Sigmoid colon (tissue), 4 donors: ENCODE measurements at regions not wholly inside any gene's neighbourhood (a gene's known extent, or its start where the extent isn't known, plus 50 kb on each side); places are given as distances from the start of the nearest gene placed in this dataset.

ENCODE experiments used
- CTCF ChIP-seq, 4 experiments: fragments of 450-650 bp in 3 of 4; fragments of 200-600 bp in 1 of 4; IDR thresholded peaks; one replicate each; pipeline ENCODE4 v1.5.1; 2016 to 2019; ENCODE audit warnings: antibody characterized with exemption in 4 of 4, mild to moderate bottlenecking in 3 of 4, moderate library complexity in 2 of 4
- EP300 ChIP-seq, 4 donors: sonication (generic); formaldehyde crosslinking; IDR thresholded peaks; one replicate each; pipeline ENCODE4 v1.6.1; 2017; ENCODE audit warnings: antibody characterized with exemption in 4 of 4
- POLR2A ChIP-seq, 2 donors: fragments of 450-650 bp; IDR thresholded peaks; one replicate each; pipeline ENCODE4 v1.6.1; 2016; ENCODE audit warnings: antibody characterized with exemption in 2 of 2, mild to moderate bottlenecking in 2 of 2, moderate library complexity in 2 of 2
- POLR2AphosphoS5 ChIP-seq, 4 donors: sonication (generic); formaldehyde crosslinking; IDR thresholded peaks; one replicate each; pipeline ENCODE4 v1.6.1; 2017; ENCODE audit warnings: antibody characterized with exemption in 4 of 4

GRCh38 chr1:63718541-63718970, 55.3 kb upstream of the ROR1 start:
- TF ChIP-seq CTCF (IDR thresholded peaks at IDR 0.05) (no peak), EP300 (IDR thresholded peaks at IDR 0.05) (no peak), POLR2A (IDR thresholded peaks at IDR 0.05) (no peak), POLR2AphosphoS5 (IDR thresholded peaks at IDR 0.05) (no peak)
